ENCODE measurements at regions not wholly inside any gene's neighbourhood (a gene's known extent, or its start where the extent isn't known, plus 50 kb on each side); places are given as distances from the start of the nearest gene placed in this dataset.

- no peak for TF ChIP-seq CTCF (IDR thresholded peaks at IDR 0.05)
Observed at GRCh38 chr1:58986996-58987767, 203.3 kb upstream of the JUN start.

- no peak for TF ChIP-seq CTCF (IDR thresholded peaks at IDR 0.05)
Observed at GRCh38 chr1:58988752-58989151, 204.9 kb upstream of the JUN start.

GRCh38 chr1:58989845-58990244 lies 206.0 kb upstream of the JUN start:
- TF ChIP-seq CTCF (IDR thresholded peaks at IDR 0.05), result no peak

GRCh38 chr1:58991305-58991704 lies 207.5 kb upstream of the JUN start:
- TF ChIP-seq CTCF (IDR thresholded peaks at IDR 0.05), result no peak

- TF ChIP-seq CTCF (IDR thresholded peaks at IDR 0.05), result no peak
Observed at GRCh38 chr1:58992643-58993042, 208.8 kb upstream of the JUN start.

GRCh38 chr1:58993403-58993802 lies 209.6 kb upstream of the JUN start:
- TF ChIP-seq CTCF (IDR thresholded peaks at IDR 0.05), result no peak

GRCh38 chr1:58994664-58995063 lies 210.8 kb upstream of the JUN start:
- TF ChIP-seq CTCF (IDR thresholded peaks at IDR 0.05), result no peak
